Stimulated activated CD8-positive, alpha-beta memory T cell treated with anti-CD3 and anti-CD28 coated beads, Interleukin-2, amount 100 ng/mL, for 48 hours (primary cell): ENCODE measurements at regions not wholly inside any gene's neighbourhood (a gene's known extent, or its start where the extent isn't known, plus 50 kb on each side); places are given as distances from the start of the nearest gene placed in this dataset.
"Not testable (repeated sequence)": the region's sequence is repeated elsewhere in the genome, so short reads cannot be mapped to it uniquely, and the experiment has no call there.

Experiments
- DNase-seq, 2 donors: peaks; one replicate each; pipeline ENCODE4 v3.0.0-alpha.2; 2020; ENCODE audit warnings: low read depth in 2 of 2

- DNase-seq: no peak
Observed at GRCh38 chr17:68097161-68097805, 61.7 kb downstream of the KPNA2 start.

GRCh38 chr17:68099341-68099753 is 63.8 kb downstream of the KPNA2 start:
- not testable (repeated sequence) for DNase-seq

- DNase-seq: no peak
Observed at GRCh38 chr17:68100000-68100641, 64.6 kb downstream of the KPNA2 start.

DNA sequence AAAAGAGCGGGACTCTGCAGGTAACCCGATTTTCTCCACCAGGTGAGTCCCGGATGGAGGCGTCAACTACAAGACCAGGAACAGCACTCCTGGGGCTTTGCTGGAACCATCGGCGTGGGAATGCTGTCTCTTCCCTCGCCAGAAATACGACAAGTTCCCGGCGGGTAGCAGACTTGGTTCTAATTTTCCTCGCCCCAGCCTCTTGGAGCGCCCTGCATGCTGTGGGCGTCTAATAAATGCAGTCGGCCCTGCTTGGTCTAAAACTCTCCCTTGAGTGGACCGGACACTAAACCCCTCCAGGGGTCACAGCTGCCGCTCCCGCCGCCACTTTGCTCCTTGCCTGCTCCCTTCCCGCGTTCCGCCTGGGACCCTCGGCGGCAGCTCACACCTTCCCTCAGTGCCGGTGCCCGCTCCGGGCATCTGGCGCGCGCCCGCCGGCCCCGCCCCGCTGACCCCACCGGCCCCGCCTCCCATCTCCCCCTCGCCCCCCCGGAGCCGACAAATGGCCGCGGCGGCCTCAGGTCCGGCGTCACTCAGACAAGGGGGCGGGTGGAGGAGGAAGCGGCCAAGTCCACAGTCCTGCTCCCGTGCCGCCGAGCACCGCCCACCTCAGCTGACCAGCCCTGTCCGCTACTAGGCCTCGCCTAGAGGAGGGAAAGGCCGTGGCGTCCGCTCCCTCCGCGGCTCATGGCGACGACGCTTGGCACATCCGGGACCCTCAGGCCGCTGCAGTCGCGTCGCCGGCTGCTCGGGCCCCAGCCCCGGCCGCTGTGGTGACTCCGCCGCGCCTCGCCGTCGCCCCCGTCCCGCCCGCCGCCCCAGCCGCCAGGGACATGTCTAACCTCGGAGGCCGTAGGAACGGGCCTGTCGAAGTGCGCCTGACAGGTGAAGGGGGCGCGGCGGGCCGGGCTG is 65.8 kb downstream of the KPNA2 start:
- peak; percentile 47 to 56 for DNase-seq

DNA sequence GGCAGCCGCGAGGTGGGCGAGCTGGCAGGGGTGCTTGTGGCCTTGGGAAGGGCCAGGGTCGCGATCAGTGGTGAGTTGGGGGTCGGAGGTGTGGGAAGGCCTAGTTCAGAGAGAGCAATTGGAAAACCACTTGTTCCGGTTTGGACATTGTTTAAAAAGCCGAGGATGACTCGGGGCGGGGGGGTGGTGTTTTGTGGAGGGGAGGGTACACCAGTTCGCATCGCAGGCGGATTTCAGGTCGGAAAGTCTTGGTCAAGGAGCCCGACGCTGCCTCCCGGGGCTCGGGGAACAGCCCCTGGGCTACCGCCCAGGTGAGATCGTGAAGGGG is 66.4 kb downstream of the KPNA2 start:
- DNase-seq: no peak

GRCh38 chr17:68102318-68102758 is 66.8 kb downstream of the KPNA2 start:
- DNase-seq: no peak

DNA sequence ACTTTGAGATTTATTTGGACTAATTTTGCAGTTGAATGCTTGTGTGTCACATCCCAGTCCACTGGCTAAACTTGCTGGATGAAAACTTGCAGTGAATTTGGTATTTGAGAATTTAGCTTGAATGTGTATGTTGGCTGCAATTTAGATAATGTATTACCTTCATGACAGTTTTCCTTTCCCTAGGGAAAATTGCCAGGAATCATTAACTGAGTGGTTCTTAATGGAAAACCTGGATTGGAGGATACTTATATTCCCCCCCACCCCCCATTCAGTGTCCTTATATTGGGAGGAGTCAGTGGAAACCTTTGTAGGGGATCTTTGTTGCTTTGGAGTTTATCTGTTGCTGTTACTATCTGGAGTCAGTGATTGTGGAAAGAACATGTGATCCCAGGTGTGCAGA is 67.6 kb downstream of the KPNA2 start:
- no peak for DNase-seq

- DNase-seq: no peak
Observed at GRCh38 chr17:68106085-68106484, 70.5 kb downstream of the KPNA2 start.

DNA sequence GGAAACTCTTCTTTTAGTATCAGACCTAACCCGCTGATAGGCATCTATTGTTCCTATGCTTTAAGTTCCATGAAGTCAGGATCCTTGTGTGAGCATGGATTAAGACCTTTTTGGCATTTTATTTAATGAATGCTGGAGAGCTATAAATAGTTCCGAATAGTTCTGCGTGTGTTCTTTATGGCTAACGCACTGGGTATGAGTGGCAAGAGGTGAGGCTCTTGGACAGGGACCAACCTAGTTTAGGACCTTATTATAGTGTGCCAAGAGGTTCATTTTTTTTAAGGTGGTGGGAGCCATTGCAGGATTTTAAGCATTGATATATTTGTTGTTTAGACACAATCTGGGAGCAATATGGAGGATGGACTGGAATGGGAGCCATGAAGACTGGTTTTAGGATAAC is 71.8 kb downstream of the KPNA2 start:
- DNase-seq: no peak

DNA sequence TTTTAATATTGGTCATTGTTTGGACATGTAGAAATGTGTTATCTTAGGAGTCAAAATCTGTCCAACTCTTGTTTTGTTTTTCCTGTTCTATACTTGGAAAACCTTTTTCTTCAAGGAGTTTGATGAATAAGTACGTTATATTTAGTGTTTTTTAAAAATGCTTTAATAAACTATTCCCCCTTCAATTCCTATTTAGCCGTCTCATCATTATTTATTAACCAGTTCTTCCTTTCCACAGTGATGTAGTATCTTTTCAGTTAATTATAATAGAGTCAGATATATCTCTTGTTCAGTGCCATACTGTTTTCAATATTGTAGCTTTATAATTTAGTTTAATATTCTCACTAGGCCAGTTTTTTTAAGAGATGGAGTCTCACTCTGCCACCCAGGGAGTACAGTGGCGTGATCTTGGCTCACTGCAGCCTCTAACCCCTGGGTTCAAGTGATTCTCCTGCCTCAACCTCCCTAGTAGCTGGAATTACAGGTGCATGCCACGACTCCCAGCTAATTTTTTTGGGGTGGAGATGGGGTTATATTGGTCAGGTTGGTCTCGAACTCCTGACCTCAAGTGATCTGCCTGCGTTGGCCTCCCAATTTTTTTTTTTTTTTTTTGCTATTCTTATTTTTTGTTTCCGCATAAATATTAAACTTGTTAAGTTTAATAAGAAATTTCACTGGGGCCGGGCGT is 72.9 kb downstream of the KPNA2 start:
- no peak for DNase-seq

GRCh38 chr17:68109404-68109803 is 73.9 kb downstream of the KPNA2 start:
- not testable (repeated sequence) for DNase-seq

DNA sequence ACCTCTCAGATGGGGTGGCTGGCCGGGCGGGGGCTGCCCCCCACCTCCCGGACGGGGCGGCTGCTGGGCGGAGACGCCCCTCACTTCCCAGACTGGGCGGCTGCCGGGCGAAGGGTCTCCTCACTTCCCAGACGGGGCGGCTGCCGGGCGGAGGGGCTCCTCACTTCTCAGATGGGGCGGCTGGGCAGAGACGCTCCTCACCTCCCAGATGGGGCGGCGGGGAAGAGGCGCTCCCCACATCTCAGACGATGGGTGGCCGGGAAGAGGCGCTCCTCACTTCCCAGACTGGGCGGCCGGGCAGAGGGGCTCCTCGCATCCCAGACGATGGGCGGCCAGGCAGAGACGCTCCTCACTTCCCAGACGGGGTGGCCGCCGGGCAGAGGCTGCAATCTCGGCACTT is 80.7 kb downstream of the KPNA2 start:
- DNase-seq: not testable (repeated sequence)

DNA sequence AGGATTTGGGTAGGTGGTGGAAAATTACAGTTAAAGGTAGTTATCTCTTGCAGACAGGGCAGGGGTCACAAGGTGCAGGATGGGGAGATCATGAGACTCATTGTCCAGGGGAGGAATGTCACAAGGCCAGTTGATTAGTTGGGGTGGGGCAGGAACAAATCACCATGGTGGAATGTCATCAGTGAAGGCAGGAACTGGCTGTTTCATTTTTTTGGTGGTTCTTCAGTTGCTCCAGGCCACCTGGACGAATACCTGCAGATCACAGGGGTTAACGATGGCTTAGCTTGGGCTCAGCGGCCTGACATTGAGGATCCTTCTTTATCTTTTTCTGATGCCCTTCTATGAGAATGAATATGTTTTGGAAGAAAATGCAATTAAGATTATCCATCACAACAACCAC is 87.1 kb downstream of the KPNA2 start:
- no peak for DNase-seq

DNA sequence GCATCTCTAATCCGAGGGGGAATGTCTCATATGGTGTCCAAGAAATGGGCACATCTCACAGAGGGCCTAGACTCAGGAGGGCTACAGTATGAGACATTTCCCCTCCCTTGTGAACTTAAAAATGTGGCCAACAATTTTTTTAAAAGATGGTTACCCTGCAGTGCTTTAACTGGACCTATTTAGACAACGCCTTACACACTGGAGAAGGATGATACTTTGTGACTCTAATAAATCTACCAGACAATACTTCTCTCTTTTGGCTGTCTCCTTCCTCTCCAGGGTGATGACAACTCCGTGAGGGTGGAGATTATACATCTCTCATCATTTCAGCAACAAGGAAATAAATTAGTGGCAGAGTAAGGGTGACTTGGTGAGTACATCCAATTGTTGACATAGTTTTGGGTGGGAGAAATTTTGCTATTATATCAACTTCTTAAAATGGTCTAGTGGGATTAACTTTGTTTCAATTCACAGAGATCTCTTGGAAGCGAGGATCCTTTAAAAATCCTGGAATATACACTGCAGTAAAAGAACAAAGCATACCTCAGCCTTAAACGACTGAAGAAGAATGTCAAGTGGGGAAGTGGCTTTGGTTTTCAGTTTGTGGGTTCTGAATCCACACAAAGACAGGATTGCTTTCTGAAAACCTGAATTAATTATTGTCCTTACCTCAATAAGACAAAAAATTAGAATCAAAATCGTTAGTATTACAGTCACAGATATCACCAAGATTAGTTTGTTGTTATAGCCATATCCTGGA is 89.8 kb downstream of the KPNA2 start:
- DNase-seq: no peak

GRCh38 chr17:68127914-68128313 is 92.4 kb downstream of the KPNA2 start:
- no peak for DNase-seq

DNA sequence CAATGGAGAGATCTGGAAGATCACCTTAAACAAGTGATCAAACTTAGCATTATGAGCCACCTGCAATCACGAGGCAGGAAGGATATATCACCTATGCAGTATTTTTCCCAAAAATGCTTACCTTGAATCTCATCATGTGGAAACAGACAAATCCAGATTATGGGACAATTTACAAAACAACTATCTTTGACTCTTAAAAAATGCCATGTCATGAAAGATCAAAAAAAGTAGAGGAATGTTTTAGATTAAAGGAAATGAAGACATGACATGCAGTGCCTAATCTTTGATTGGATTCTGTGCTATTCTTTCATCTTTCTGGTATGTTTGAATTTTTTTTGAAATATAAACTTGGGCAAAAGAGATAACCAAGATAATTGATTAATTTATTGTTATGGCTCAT is 95.9 kb downstream of the KPNA2 start:
- no peak for DNase-seq

GRCh38 chr17:68133346-68134045 is 98.0 kb downstream of the KPNA2 start:
- no peak for DNase-seq

GRCh38 chr17:68134046-68134637 is 98.6 kb downstream of the KPNA2 start:
- DNase-seq: no peak

GRCh38 chr17:68134731-68135130 is 99.2 kb downstream of the KPNA2 start:
- no peak for DNase-seq

- no peak for DNase-seq
Observed at GRCh38 chr17:68135141-68135887, 99.8 kb downstream of the KPNA2 start.
